22Rv1 (cell line): ENCODE measurements at regions not wholly inside any gene's neighbourhood (a gene's known extent, or its start where the extent isn't known, plus 50 kb on each side); places are given as distances from the start of the nearest gene placed in this dataset.

Source experiments
- ZFX ChIP-seq: fragments of 450-650 bp; IDR thresholded peaks from 2 replicates; pipeline ENCODE4 v1.6.1; 2017; ENCODE audit warnings: antibody characterized with exemption, borderline replicate concordance
- TF ChIP-seq, protein P1 (sequence below): fragments of 450-650 bp; IDR thresholded peaks from 2 replicates; pipeline ENCODE4 v1.5.1; 2017; ENCODE audit warnings: mild to moderate bottlenecking

GRCh38 chr1:14514739-14515138 is 83.7 kb upstream of the KAZN start:
- TF ChIP-seq, protein P1, sequence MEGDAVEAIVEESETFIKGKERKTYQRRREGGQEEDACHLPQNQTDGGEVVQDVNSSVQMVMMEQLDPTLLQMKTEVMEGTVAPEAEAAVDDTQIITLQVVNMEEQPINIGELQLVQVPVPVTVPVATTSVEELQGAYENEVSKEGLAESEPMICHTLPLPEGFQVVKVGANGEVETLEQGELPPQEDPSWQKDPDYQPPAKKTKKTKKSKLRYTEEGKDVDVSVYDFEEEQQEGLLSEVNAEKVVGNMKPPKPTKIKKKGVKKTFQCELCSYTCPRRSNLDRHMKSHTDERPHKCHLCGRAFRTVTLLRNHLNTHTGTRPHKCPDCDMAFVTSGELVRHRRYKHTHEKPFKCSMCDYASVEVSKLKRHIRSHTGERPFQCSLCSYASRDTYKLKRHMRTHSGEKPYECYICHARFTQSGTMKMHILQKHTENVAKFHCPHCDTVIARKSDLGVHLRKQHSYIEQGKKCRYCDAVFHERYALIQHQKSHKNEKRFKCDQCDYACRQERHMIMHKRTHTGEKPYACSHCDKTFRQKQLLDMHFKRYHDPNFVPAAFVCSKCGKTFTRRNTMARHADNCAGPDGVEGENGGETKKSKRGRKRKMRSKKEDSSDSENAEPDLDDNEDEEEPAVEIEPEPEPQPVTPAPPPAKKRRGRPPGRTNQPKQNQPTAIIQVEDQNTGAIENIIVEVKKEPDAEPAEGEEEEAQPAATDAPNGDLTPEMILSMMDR, result no peak
- TF ChIP-seq ZFX, result no peak
